Suprapubic skin (tissue), 4 donors: ENCODE measurements at regions not wholly inside any gene's neighbourhood (a gene's known extent, or its start where the extent isn't known, plus 50 kb on each side); places are given as distances from the start of the nearest gene placed in this dataset.
"Not testable (repeated sequence)": the region's sequence is repeated elsewhere in the genome, so short reads cannot be mapped to it uniquely, and the experiment has no call there.

Experiments
- DNase-seq, 2 donors: peaks; one replicate each; pipeline ENCODE4 v3.0.0-alpha.2; 2019; ENCODE audit warnings: low spot score in 2 of 2
- H3K27ac ChIP-seq: fragments of 200-600 bp; sonication (generic); one replicate; pipeline ENCODE4 v1.5.1; 2019
- H3K27me3 ChIP-seq: fragments of 200-600 bp; sonication (generic); one replicate; pipeline ENCODE4 v1.5.1; 2019
- H3K36me3 ChIP-seq: fragments of 200-600 bp; sonication (generic); one replicate; pipeline ENCODE4 v1.5.1; 2019
- H3K4me1 ChIP-seq: fragments of 200-600 bp; sonication (generic); one replicate; pipeline ENCODE4 v1.5.1; 2019
- H3K4me3 ChIP-seq: fragments of 200-600 bp; sonication (generic); one replicate; pipeline ENCODE4 v1.5.1; 2019; ENCODE audit warnings: mild to moderate bottlenecking
- H3K9me3 ChIP-seq: fragments of 200-600 bp; sonication (generic); one replicate; pipeline ENCODE4 v1.5.1; 2019
- CTCF ChIP-seq, 2 donors: fragments of 200-600 bp in 1 of 2; fragments of 450-650 bp in 1 of 2; sonication (generic) in 1 of 2; IDR thresholded peaks; one replicate each; pipeline ENCODE4 v1.5.1; 2016 to 2019; ENCODE audit warnings: antibody characterized with exemption in 2 of 2, mild to moderate bottlenecking in 1 of 2, moderate library complexity in 1 of 2
- EP300 ChIP-seq: sonication (generic); formaldehyde crosslinking; IDR thresholded peaks from one replicate; pipeline ENCODE4 v1.6.1; 2017; ENCODE audit warnings: antibody characterized with exemption
- POLR2A ChIP-seq, 2 donors: fragments of 450-650 bp; IDR thresholded peaks; one replicate each; pipeline ENCODE4 v1.6.1; 2017; ENCODE audit warnings: antibody characterized with exemption in 2 of 2, mild to moderate bottlenecking in 2 of 2, moderate library complexity in 2 of 2
- POLR2AphosphoS5 ChIP-seq, 3 donors: sonication (generic); formaldehyde crosslinking; IDR thresholded peaks; one replicate each; pipeline ENCODE4 v1.6.1; 2017; ENCODE audit warnings: antibody characterized with exemption in 3 of 3
- WGBS: methylation state at CpG from one replicate; pipeline ENCODE4 v1.1.5; 2018; 5-methylcytosine and 5-hydroxymethylcytosine counted together

GRCh38 chr2:75405000-75405399, 155.7 kb downstream of the EVA1A start:
- H3K27me3 ChIP-seq: peaks cover 10% of the 10 kb centered on the region
- 54% methylated on average over 3 of the region's 3 CpGs for WGBS
- no peak for DNase-seq
- no peak overlapping the region for H3K4me3 ChIP-seq
- H3K4me1 ChIP-seq: no peaks in the 10 kb centered on the region
- peaks cover under 1% of the 10 kb centered on the region for H3K9me3 ChIP-seq
- no peak for TF ChIP-seq EP300
- TF ChIP-seq POLR2AphosphoS5 (IDR thresholded peaks at IDR 0.05): no peak
- no peak for TF ChIP-seq POLR2A (IDR thresholded peaks at IDR 0.05)
- TF ChIP-seq CTCF (IDR thresholded peaks at IDR 0.05): no peak
- H3K27ac ChIP-seq: no peak overlapping the region
- H3K36me3 ChIP-seq: no peaks in the 10 kb centered on the region

GRCh38 chr2:75403991-75404428, 156.7 kb downstream of the EVA1A start:
- TF ChIP-seq POLR2AphosphoS5 (IDR thresholded peaks at IDR 0.05) (no peak), CTCF (IDR thresholded peaks at IDR 0.05) (peak; percentile 30 to 65)
- 28% methylated on average over 9 of the region's 9 CpGs for WGBS
- H3K27ac ChIP-seq: no peak overlapping the region
- no peaks in the 10 kb centered on the region for H3K9me3 ChIP-seq
- H3K36me3 ChIP-seq: no peaks in the 10 kb centered on the region
- H3K4me3 ChIP-seq: no peak overlapping the region
- no peaks in the 10 kb centered on the region for H3K4me1 ChIP-seq
- no peak for DNase-seq
- H3K27me3 ChIP-seq: peaks cover 10% of the 10 kb centered on the region

- TF ChIP-seq CTCF (IDR thresholded peaks at IDR 0.05): no peak
- no peak for TF ChIP-seq POLR2AphosphoS5 (IDR thresholded peaks at IDR 0.05)
- no peak for TF ChIP-seq EP300
- no peak for TF ChIP-seq POLR2A (IDR thresholded peaks at IDR 0.05)
- H3K9me3 ChIP-seq: no peaks in the 10 kb centered on the region
- DNase-seq: no peak
- no peak overlapping the region for H3K4me3 ChIP-seq
- H3K4me1 ChIP-seq: no peaks in the 10 kb centered on the region
- 94% methylated on average over 2 of the region's 2 CpGs for WGBS
- no peaks in the 10 kb centered on the region for H3K27me3 ChIP-seq
- no peaks in the 10 kb centered on the region for H3K36me3 ChIP-seq
- no peak overlapping the region for H3K27ac ChIP-seq
Measured at GRCh38 chr2:75396314-75396713, 164.4 kb downstream of the EVA1A start.

GRCh38 chr2:75394764-75395163, 166.0 kb downstream of the EVA1A start:
- H3K27ac ChIP-seq, H3K4me1 ChIP-seq, H3K36me3 ChIP-seq, DNase-seq, H3K27me3 ChIP-seq, H3K4me3 ChIP-seq, H3K9me3 ChIP-seq: not testable (repeated sequence)
- 90% methylated on average over 2 of the region's 2 CpGs for WGBS

- H3K4me3 ChIP-seq: no peak overlapping the region
- no peaks in the 10 kb centered on the region for H3K27me3 ChIP-seq
- DNase-seq: no peak
- TF ChIP-seq EP300 (no peak), CTCF (IDR thresholded peaks at IDR 0.05) (no peak), POLR2AphosphoS5 (IDR thresholded peaks at IDR 0.05) (no peak), POLR2A (IDR thresholded peaks at IDR 0.05) (no peak)
- no peaks in the 10 kb centered on the region for H3K9me3 ChIP-seq
- H3K27ac ChIP-seq: no peak overlapping the region
- WGBS: 81% methylated on average over 3 of the region's 3 CpGs
- H3K4me1 ChIP-seq: no peaks in the 10 kb centered on the region
- no peaks in the 10 kb centered on the region for H3K36me3 ChIP-seq
Measured at GRCh38 chr2:75390169-75390568, 170.6 kb downstream of the EVA1A start.

GRCh38 chr2:75389271-75389670, 171.5 kb downstream of the EVA1A start:
- TF ChIP-seq POLR2AphosphoS5 (IDR thresholded peaks at IDR 0.05) (no peak), POLR2A (IDR thresholded peaks at IDR 0.05) (no peak), CTCF (IDR thresholded peaks at IDR 0.05) (no peak), EP300 (no peak)
- no peak overlapping the region for H3K27ac ChIP-seq
- 37% methylated on average over 2 of the region's 2 CpGs for WGBS
- no peak overlapping the region for H3K4me3 ChIP-seq
- no peak for DNase-seq
- H3K27me3 ChIP-seq: no peaks in the 10 kb centered on the region
- H3K36me3 ChIP-seq: no peaks in the 10 kb centered on the region
- no peaks in the 10 kb centered on the region for H3K9me3 ChIP-seq
- no peaks in the 10 kb centered on the region for H3K4me1 ChIP-seq
